Spleen (tissue), 11 donors: ENCODE measurements at regions not wholly inside any gene's neighbourhood (a gene's known extent, or its start where the extent isn't known, plus 50 kb on each side); places are given as distances from the start of the nearest gene placed in this dataset.
"Not testable (repeated sequence)": the region's sequence is repeated elsewhere in the genome, so short reads cannot be mapped to it uniquely, and the experiment has no call there.

Experiments
- DNase-seq: peaks from one replicate; pipeline ENCODE4 v3.0.0-alpha.2; 2020
- H3K27ac ChIP-seq, 8 donors: fragments of 200-600 bp; sonication (generic) in 7 of 8; 1 replicate in 4 of 8; 2 replicates in 4 of 8; pipeline versions ENCODE4 v1.5.0 to v1.8.0; 2016 to 2021; ENCODE audit warnings: inconsistent platforms in 4 of 8, mild to moderate bottlenecking in 4 of 8, moderate library complexity in 1 of 8
- H3K27me3 ChIP-seq, 7 donors: fragments of 200-600 bp; sonication (generic) in 6 of 7; replicated peaks in 1 of 7; 1 replicate in 4 of 7; 2 replicates in 3 of 7; pipeline versions ENCODE4 v1.5.0 to v1.8.0; 2016 to 2021; ENCODE audit warnings: inconsistent platforms in 3 of 7, mild to moderate bottlenecking in 1 of 7
- H3K36me3 ChIP-seq, 6 donors: fragments of 200-600 bp; sonication (generic) in 5 of 6; 1 replicate in 4 of 6; 2 replicates in 2 of 6; pipeline versions ENCODE4 v1.5.0 to v1.8.0; 2016 to 2021; ENCODE audit warnings: inconsistent platforms in 2 of 6
- H3K4me1 ChIP-seq, 6 donors: fragments of 200-600 bp; sonication (generic) in 5 of 6; 1 replicate in 3 of 6; 2 replicates in 3 of 6; pipeline versions ENCODE4 v1.5.0 to v1.8.0; 2016 to 2021; ENCODE audit warnings: inconsistent platforms in 3 of 6
- H3K4me3 ChIP-seq, 8 donors: fragments of 200-600 bp; sonication (generic) in 7 of 8; 1 replicate in 4 of 8; 2 replicates in 4 of 8; pipeline versions ENCODE4 v1.5.0 to v1.8.0; 2016 to 2021; ENCODE audit warnings: inconsistent platforms in 4 of 8, mild to moderate bottlenecking in 4 of 8, moderate library complexity in 2 of 8
- H3K9me3 ChIP-seq, 8 donors: fragments of 200-600 bp; sonication (generic) in 7 of 8; 1 replicate in 4 of 8; 2 replicates in 4 of 8; pipeline versions ENCODE4 v1.5.0 to v1.8.0; 2016 to 2021; ENCODE audit warnings: inconsistent platforms in 4 of 8
- WGBS, 5 donors: extraction: QIAGEN DNeasy Blood & Tissue Kit in 3 of 5; methylation state at CpG; one replicate each; pipeline versions ENCODE4 v1.1.5 to v1.1.7; 2013 to 2018; 5-methylcytosine and 5-hydroxymethylcytosine counted together
- intact Hi-C: fragments of 100-400 bp; cut with DNase I; formaldehyde crosslinking; loops from one replicate; pipeline ENCODE4 v1.15.0; 2023; ENCODE audit warnings: low total_unique reads
- donor health status: healthy with polysubstance abuse.
- donor health status: DM: no; HTN: no; CAD: no; lungs with moderate emphysema.
- donor health status: DM: no; HTN: no; CAD: no.
- donor health status: Bipolar disorder and iron deficiency.
- donor health status: healthy.
- donor health status: DM: no; HTN: no; CAD: no.
- donor health status: DM: yes; HTN: yes; CAD: no.

DNA sequence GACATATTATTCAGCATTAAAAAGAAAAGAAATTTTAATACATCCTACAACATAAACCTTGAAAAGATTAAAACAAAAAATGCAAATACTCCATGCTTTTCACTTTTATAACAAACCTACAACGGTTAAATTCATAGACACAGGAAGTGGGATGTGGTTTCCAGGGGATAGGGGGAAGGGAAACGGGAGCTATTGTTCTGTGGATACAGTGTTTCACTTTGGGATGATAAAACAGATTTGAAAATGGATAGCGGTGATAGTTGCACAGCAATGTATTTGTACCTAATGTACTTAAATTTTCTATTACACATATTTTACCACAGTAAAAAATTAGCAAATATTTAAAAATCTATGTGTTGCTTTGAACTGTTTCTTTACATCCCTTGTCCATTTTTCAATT is 368.0 kb downstream of the CDY2B start:
- H3K27ac ChIP-seq, H3K27me3 ChIP-seq, intact Hi-C loops, H3K4me3 ChIP-seq, DNase-seq, H3K9me3 ChIP-seq, H3K4me1 ChIP-seq, H3K36me3 ChIP-seq: not testable (repeated sequence)
- no CpG with 5 or more reads among the region's 3 CpGs for WGBS, 5 donors

DNA sequence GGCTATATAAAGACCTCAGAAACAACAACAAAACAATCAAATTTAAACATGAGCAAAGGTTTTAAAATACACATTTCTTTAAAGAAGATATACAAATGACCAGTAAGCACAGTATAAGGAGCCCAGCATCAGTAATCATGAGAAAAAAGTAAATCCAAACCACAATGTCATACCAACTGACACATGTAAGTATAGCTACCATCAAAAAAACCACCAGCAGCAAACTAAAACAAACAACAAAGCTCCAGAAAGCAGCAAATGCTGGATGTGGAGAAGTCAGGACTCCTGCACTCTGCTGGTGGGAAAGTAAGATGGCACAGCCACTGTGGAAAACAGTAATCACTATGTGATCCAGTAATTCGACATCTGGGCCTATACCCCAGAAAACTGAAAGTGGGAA is 368.5 kb downstream of the CDY2B start:
- no CpG with 5 or more reads among the region's 1 CpG for WGBS, 5 donors
- intact Hi-C loops, result not testable (repeated sequence)

DNA sequence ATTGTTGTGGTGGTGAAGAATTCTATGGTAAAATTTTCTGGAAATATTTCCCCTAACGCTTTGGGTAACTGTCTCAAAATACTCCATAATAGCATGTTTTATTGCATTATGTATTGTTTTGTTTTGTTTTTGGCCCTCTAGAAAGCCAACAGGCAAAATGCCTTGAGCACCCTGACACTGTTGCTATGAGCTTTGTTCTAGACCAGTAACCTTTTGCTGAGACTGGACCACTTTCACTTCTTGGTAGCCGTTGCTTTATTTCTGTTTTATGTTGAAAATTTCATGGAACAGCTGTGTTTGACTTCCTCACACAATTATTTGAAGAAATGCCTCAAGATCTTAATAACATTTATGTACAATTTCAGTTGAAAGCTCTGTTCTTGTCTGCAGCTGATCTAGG is 374.2 kb downstream of the CDY2B start:
- H3K4me3 ChIP-seq, H3K27me3 ChIP-seq, DNase-seq, H3K36me3 ChIP-seq, H3K9me3 ChIP-seq, intact Hi-C loops, H3K27ac ChIP-seq, H3K4me1 ChIP-seq: not testable (repeated sequence)
- no CpG with 5 or more reads among the region's 2 CpGs for WGBS, 5 donors

More for the DNA sequence above, 368.5 kb downstream of the CDY2B start:
- H3K4me3 ChIP-seq, H3K9me3 ChIP-seq, H3K4me1 ChIP-seq, DNase-seq, H3K36me3 ChIP-seq, H3K27me3 ChIP-seq, H3K27ac ChIP-seq: not testable (repeated sequence)

DNA sequence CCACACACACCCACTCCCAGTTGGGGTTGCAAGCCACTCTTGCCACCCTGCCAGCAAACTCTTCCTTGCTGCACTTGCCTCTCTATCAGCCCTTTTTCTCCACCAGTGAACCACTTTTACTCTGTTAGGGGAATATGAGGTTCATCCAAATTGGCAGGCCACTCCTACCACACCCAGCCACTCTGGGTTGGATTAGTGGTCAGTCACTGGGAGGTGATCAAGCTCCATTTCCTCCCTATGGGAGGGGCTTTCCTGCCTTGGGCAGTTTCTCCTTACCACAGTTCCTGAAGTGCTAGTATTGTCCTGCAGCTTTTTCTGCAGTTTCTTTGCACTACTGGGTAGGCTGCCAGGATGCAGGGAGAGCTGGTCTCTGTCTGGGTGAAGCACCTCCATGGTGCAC is 395.3 kb downstream of the CDY2B start:
- DNase-seq, intact Hi-C loops, H3K4me1 ChIP-seq: not testable (repeated sequence)

DNA sequence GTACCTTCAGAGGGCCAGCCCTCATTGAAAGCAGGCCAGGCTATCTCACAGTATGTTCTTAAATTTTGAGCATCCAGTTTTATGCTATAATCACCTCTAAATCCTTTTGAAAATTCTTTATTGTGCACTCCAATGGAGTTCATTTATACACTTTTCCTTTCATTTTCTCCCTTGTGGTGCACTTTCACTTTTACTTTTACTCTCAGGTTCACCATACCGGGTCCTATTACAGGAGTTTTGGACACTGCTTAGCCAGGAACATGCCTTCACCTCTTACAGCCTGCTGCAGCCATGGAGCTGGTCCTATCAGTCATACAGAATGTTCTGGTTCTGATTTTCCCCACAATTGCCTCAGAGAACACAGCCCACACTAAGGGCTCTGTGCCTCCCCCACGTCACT is 395.9 kb downstream of the CDY2B start:
- no CpG with 5 or more reads among the region's 2 CpGs for WGBS, 5 donors

More for the DNA sequence above, 395.3 kb downstream of the CDY2B start:
- not testable (repeated sequence) for H3K9me3 ChIP-seq, H3K27ac ChIP-seq, H3K4me3 ChIP-seq, H3K36me3 ChIP-seq, H3K27me3 ChIP-seq

DNA sequence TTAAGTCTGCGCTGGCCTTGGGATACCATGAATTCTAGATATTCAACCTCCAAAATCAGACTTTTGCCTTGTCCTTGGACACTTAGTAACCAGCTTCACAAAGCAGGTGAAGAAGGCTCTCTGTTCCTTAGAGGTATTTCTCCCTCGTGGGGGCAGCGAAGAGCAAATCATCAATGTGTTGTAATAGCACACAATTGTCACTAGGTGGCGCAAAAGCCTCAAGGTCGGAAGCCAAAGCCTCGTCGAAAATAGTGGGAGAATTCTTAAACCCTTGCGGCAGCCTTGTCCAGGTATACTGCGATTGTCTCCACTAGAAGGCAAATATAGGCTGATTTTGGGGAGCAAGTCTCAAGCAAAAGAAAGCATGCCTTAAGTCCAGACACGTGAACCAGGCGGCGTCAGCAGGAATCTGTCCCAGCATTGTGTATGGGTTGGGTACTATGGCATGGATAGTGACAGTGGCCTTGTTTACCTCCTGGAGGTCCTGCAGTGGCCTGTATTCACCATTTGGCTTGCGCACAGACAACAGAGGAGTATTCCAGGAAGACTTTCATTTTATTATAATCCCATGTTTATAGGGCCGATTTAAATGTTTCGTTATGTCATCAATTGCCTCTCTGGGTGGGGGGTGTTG is 398.5 kb downstream of the CDY2B start:
- intact Hi-C loops, H3K27me3 ChIP-seq, H3K4me1 ChIP-seq, H3K36me3 ChIP-seq, H3K4me3 ChIP-seq, H3K9me3 ChIP-seq, H3K27ac ChIP-seq, DNase-seq: not testable (repeated sequence)
- no CpG with 5 or more reads among the region's 15 CpGs for WGBS, 5 donors

More for the DNA sequence above, 395.9 kb downstream of the CDY2B start:
- intact Hi-C loops, H3K9me3 ChIP-seq, H3K4me3 ChIP-seq, H3K27me3 ChIP-seq, DNase-seq, H3K36me3 ChIP-seq, H3K4me1 ChIP-seq, H3K27ac ChIP-seq: not testable (repeated sequence)

DNA sequence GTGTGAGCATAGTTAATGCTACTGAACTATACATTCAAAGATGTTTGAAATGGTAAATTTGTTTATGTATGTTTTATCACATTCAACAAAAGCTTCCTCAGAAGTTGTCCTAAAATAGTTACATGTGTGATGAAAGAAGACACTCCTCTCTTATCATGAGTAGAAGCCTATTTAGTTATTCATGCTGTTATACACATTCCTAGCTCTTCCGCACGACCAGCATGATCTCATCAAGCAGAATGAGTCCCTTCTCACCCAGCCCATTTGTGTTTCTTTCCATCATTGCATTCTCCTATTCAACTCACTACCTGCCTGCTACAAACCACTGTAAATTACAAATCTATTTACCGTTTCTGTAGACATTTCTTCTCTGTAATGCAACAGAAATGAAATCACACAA is 408.0 kb downstream of the CDY2B start:
- intact Hi-C loops, H3K4me1 ChIP-seq: not testable (repeated sequence)
- whole genome bisulfite sequencing, 5 donors, result no CpG with 5 or more reads among the region's 3 CpGs

DNA sequence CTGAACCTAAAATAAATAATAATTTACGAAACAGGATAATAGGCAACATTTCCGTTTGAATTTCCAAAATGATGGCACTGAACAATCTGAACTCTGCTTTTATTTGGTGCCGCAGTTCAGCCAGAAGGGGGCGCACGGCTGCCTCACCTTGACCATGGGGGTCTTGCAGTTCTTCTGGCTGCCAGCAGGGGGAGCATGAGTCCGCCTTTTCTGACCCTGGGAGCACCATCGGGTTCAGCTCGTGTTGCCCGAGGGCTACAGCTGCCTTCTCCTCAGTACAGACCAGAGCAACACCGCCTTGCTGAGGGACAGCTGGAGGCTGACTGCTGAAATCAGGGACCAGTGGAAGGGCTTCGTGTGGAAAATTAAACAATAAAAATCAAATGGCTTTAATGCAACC is 420.3 kb downstream of the CDY2B start:
- DNase-seq, H3K4me3 ChIP-seq, intact Hi-C loops, H3K36me3 ChIP-seq, H3K9me3 ChIP-seq, H3K27me3 ChIP-seq, H3K27ac ChIP-seq, H3K4me1 ChIP-seq: not testable (repeated sequence)
- WGBS, 5 donors, result no CpG with 5 or more reads among the region's 11 CpGs

More for the DNA sequence above, 408.0 kb downstream of the CDY2B start:
- not testable (repeated sequence) for H3K27ac ChIP-seq, H3K27me3 ChIP-seq, H3K9me3 ChIP-seq, DNase-seq, H3K4me3 ChIP-seq, H3K36me3 ChIP-seq
